Sigmoid colon (tissue), 6 donors: ENCODE measurements at regions not wholly inside any gene's neighbourhood (a gene's known extent, or its start where the extent isn't known, plus 50 kb on each side); places are given as distances from the start of the nearest gene placed in this dataset.

Experiments used
- DNase-seq: peaks from one replicate; pipeline ENCODE4 v3.0.0-alpha.2; 2019
- H3K27ac ChIP-seq, 4 donors: fragments of 200-600 bp; sonication (generic); one replicate each; pipeline ENCODE4 v1.5.1; 2016 to 2019; ENCODE audit warnings: mild to moderate bottlenecking in 1 of 4
- H3K27me3 ChIP-seq, 3 donors: fragments of 200-600 bp; sonication (generic); one replicate each; pipeline ENCODE4 v1.5.1; 2019; ENCODE audit warnings: mild to moderate bottlenecking in 1 of 3
- H3K36me3 ChIP-seq, 4 donors: fragments of 200-600 bp; sonication (generic); one replicate each; pipeline ENCODE4 v1.5.1; 2016 to 2019
- H3K4me1 ChIP-seq, 4 donors: fragments of 200-600 bp; sonication (generic); one replicate each; pipeline ENCODE4 v1.5.1; 2017 to 2019
- H3K4me3 ChIP-seq, 4 donors: fragments of 200-600 bp; sonication (generic); one replicate each; pipeline ENCODE4 v1.5.1; 2017 to 2019; ENCODE audit warnings: mild to moderate bottlenecking in 2 of 4, moderate library complexity in 1 of 4
- H3K9me3 ChIP-seq, 4 donors: fragments of 200-600 bp in 3 of 4; sonication (generic) in 3 of 4; one replicate each; pipeline versions ENCODE4 v1.5.1 to v1.6.1; 2013 to 2019
- CTCF ChIP-seq, 4 experiments: fragments of 450-650 bp in 3 of 4; fragments of 200-600 bp in 1 of 4; IDR thresholded peaks; one replicate each; pipeline ENCODE4 v1.5.1; 2016 to 2019; ENCODE audit warnings: antibody characterized with exemption in 4 of 4, mild to moderate bottlenecking in 3 of 4, moderate library complexity in 2 of 4
- EP300 ChIP-seq, 4 donors: sonication (generic); formaldehyde crosslinking; IDR thresholded peaks; one replicate each; pipeline ENCODE4 v1.6.1; 2017; ENCODE audit warnings: antibody characterized with exemption in 4 of 4
- POLR2A ChIP-seq, 2 donors: fragments of 450-650 bp; IDR thresholded peaks; one replicate each; pipeline ENCODE4 v1.6.1; 2016; ENCODE audit warnings: antibody characterized with exemption in 2 of 2, mild to moderate bottlenecking in 2 of 2, moderate library complexity in 2 of 2
- POLR2AphosphoS5 ChIP-seq, 4 donors: sonication (generic); formaldehyde crosslinking; IDR thresholded peaks; one replicate each; pipeline ENCODE4 v1.6.1; 2017; ENCODE audit warnings: antibody characterized with exemption in 4 of 4
- WGBS, 2 donors: extraction: QIAGEN DNeasy Blood & Tissue Kit; methylation state at CpG; one replicate each; pipeline ENCODE4 v1.1.7; 2013; 5-methylcytosine and 5-hydroxymethylcytosine counted together
- intact Hi-C: fragments of 100-400 bp; cut with DNase I; formaldehyde crosslinking; loops from one replicate; pipeline ENCODE4 v1.15.1; 2023
- donor health status: healthy with polysubstance abuse.
- donor health status: healthy.

GRCh38 chr12:125907351-125907750 lies 842.1 kb downstream of the AACS start:
- no peaks in the 10 kb centered on the region for H3K9me3 ChIP-seq
- H3K4me3 ChIP-seq, result no peak overlapping the region
- no peak for DNase-seq
- intact Hi-C loops, result no loop called here
- H3K36me3 ChIP-seq, result no peaks in the 10 kb centered on the region
- WGBS, 2 donors, result 68 to 69% methylated on average over 3 of the region's 3 CpGs
- H3K27ac ChIP-seq, result no peak overlapping the region
- no peaks in the 10 kb centered on the region for H3K27me3 ChIP-seq
- H3K4me1 ChIP-seq, result no peaks in the 10 kb centered on the region
- TF ChIP-seq POLR2A (IDR thresholded peaks at IDR 0.05), result no peak

DNA sequence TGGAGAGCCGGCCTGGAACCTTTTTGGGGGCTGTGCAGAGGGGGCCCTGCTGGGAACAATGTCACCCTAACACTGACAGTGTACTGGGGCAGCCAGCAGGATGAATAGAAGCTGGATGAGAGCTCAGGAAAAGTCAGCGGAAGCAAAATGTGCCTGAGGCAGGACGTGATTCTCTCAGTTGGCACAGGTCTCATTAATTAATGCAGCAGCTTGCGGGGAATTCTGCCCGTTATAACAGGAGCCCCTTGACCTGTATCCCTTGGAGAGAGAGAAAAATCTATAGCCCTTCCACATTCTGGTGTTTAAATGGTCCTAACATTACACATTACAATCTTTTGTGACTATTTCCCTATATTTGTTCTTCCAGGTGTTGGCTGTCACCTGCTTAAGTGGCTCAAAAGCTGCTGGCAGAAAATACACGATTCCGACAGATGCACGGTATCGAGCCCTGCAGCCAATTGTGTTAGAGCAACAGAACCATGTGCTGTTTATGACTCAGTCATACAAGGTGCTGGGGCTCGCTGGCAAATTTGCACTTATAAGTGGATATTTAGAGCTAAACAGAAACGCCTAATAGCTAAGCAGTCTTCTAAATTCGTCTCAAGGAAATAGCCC lies 854.7 kb downstream of the AACS start:
- H3K9me3 ChIP-seq, result no peaks in the 10 kb centered on the region
- H3K4me1 ChIP-seq, result no peaks in the 10 kb centered on the region
- no peak overlapping the region for H3K4me3 ChIP-seq
- no peak for TF ChIP-seq EP300 (IDR thresholded peaks at IDR 0.05)
- no peak for TF ChIP-seq POLR2AphosphoS5 (IDR thresholded peaks at IDR 0.05)
- H3K27ac ChIP-seq, result no peak overlapping the region
- intact Hi-C loops, result no loop called here
- no peak for DNase-seq
- 79 to 83% methylated on average over 12 of the region's 12 CpGs for WGBS, 2 donors
- no peaks in the 10 kb centered on the region for H3K36me3 ChIP-seq
- no peaks in the 10 kb centered on the region for H3K27me3 ChIP-seq

- intact Hi-C loops, result no loop called here
- WGBS, 2 donors, result 72 to 73% methylated on average over 5 of the region's 5 CpGs
- Histone ChIP-seq H3K4me3 (no peak overlapping the region), H3K27ac (no peak overlapping the region), H3K4me1 (no peaks in the 10 kb centered on the region), H3K36me3 (no peaks in the 10 kb centered on the region), H3K27me3 (no peaks in the 10 kb centered on the region), H3K9me3 (peaks cover 0 to 2% (median 0%) of the 10 kb centered on the region in 4 donors)
- TF ChIP-seq CTCF (IDR thresholded peaks at IDR 0.05), result no peak
- no peak for TF ChIP-seq POLR2AphosphoS5 (IDR thresholded peaks at IDR 0.05)
- no peak for TF ChIP-seq POLR2A (IDR thresholded peaks at IDR 0.05)
- no peak for TF ChIP-seq EP300 (IDR thresholded peaks at IDR 0.05)
- no peak for DNase-seq
Measured at GRCh38 chr12:125922330-125922729, 857.1 kb downstream of the AACS start.

GRCh38 chr12:125936502-125936901 lies 871.3 kb downstream of the AACS start:
- no peaks in the 10 kb centered on the region for H3K4me1 ChIP-seq
- TF ChIP-seq POLR2AphosphoS5 (IDR thresholded peaks at IDR 0.05), result no peak
- TF ChIP-seq POLR2A (IDR thresholded peaks at IDR 0.05), result no peak
- TF ChIP-seq EP300 (IDR thresholded peaks at IDR 0.05), result no peak
- no peak for TF ChIP-seq CTCF (IDR thresholded peaks at IDR 0.05)
- H3K27ac ChIP-seq, result no peak overlapping the region
- no peaks in the 10 kb centered on the region for H3K9me3 ChIP-seq
- intact Hi-C loops, result no loop called here
- no peak for DNase-seq
- H3K4me3 ChIP-seq, result no peak overlapping the region
- no peaks in the 10 kb centered on the region for H3K36me3 ChIP-seq
- H3K27me3 ChIP-seq, result no peaks in the 10 kb centered on the region
- 94 to 95% methylated on average over 1 of the region's 1 CpG for WGBS, 2 donors

DNA sequence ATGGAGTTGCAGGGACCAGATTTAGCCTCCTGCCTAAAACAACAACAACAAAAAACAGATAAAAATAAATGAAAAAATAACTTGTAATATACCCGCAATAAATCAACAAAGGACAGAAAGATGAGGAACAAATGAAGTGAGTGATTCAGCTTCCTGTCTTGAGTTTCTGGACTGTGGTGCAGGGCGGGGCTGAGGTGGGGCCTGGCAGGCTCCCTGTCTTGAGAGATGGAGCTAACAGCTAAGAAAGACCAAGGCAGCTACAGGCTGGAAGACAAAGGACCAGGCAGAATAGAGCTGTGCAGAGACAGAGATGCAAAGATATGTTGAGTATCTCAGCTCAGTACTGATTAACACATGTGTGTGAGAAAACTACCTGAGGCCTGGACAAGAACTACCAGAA lies 879.2 kb downstream of the AACS start:
- H3K27me3 ChIP-seq, result no peaks in the 10 kb centered on the region
- H3K9me3 ChIP-seq, result no peaks in the 10 kb centered on the region
- intact Hi-C loops, result no loop called here
- no peaks in the 10 kb centered on the region for H3K4me1 ChIP-seq
- no peak overlapping the region for H3K4me3 ChIP-seq
- H3K36me3 ChIP-seq, result no peaks in the 10 kb centered on the region
- no peak for DNase-seq
- TF ChIP-seq POLR2A (IDR thresholded peaks at IDR 0.05) (no peak), CTCF (IDR thresholded peaks at IDR 0.05) (no peak), EP300 (IDR thresholded peaks at IDR 0.05) (no peak)
- WGBS, 2 donors, result 79 to 81% methylated on average over 2 of the region's 2 CpGs
- H3K27ac ChIP-seq, result no peak overlapping the region

GRCh38 chr12:125949471-125949870 lies 884.2 kb downstream of the AACS start:
- H3K9me3 ChIP-seq, result no peaks in the 10 kb centered on the region
- no peaks in the 10 kb centered on the region for H3K4me1 ChIP-seq
- H3K36me3 ChIP-seq, result no peaks in the 10 kb centered on the region
- no peaks in the 10 kb centered on the region for H3K27me3 ChIP-seq
- TF ChIP-seq POLR2AphosphoS5 (IDR thresholded peaks at IDR 0.05) (no peak), POLR2A (IDR thresholded peaks at IDR 0.05) (no peak), EP300 (IDR thresholded peaks at IDR 0.05) (no peak), CTCF (IDR thresholded peaks at IDR 0.05) (no peak)
- no peak overlapping the region for H3K4me3 ChIP-seq
- H3K27ac ChIP-seq, result no peak overlapping the region
- intact Hi-C loops, result no loop called here
- WGBS, 2 donors, result 89 to 92% methylated on average over 7 of the region's 7 CpGs
- no peak for DNase-seq
